Ovary (tissue), 3 donors: ENCODE measurements at regions not wholly inside any gene's neighbourhood (a gene's known extent, or its start where the extent isn't known, plus 50 kb on each side); places are given as distances from the start of the nearest gene placed in this dataset.

Source experiments
- EP300 ChIP-seq: sonication (generic); formaldehyde crosslinking; IDR thresholded peaks from one replicate; pipeline ENCODE4 v1.6.1; 2017; ENCODE audit warnings: antibody characterized with exemption
- POLR2A ChIP-seq: fragments of 450-650 bp; IDR thresholded peaks from one replicate; pipeline ENCODE4 v1.6.1; 2017; ENCODE audit warnings: antibody characterized with exemption, mild to moderate bottlenecking, moderate library complexity
- TF ChIP-seq, protein P1 (sequence below), 3 donors: fragments of 450-650 bp in 2 of 3; fragments of 200-600 bp in 1 of 3; IDR thresholded peaks; one replicate each; pipeline versions ENCODE4 v1.5.1 to v1.8.0; 2016 to 2022; ENCODE audit warnings: antibody characterized with exemption in 3 of 3, mild to moderate bottlenecking in 1 of 3
- donor health status: DM: no; HTN: no; CAD: no.

DNA sequence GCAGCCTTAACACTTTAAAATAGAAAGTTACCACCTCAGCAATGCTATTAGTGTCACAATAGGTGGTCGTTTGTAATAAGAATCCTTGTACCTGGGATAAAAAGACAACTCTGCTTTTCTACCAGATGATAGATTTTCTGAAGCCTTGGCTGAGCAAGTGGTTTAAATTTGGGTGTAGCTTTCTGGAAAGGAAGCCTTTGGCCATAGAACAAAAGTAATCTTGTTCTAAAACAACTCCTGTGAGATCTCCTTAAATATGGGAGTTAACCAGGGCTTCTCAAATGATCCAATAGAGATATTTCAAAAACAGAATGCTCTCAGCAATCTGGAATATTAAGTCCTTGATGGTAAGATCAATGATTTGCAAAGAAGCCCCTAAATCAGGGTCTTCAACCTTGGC, 261.6 kb downstream of the ZNF516 start:
- TF ChIP-seq, protein P1, sequence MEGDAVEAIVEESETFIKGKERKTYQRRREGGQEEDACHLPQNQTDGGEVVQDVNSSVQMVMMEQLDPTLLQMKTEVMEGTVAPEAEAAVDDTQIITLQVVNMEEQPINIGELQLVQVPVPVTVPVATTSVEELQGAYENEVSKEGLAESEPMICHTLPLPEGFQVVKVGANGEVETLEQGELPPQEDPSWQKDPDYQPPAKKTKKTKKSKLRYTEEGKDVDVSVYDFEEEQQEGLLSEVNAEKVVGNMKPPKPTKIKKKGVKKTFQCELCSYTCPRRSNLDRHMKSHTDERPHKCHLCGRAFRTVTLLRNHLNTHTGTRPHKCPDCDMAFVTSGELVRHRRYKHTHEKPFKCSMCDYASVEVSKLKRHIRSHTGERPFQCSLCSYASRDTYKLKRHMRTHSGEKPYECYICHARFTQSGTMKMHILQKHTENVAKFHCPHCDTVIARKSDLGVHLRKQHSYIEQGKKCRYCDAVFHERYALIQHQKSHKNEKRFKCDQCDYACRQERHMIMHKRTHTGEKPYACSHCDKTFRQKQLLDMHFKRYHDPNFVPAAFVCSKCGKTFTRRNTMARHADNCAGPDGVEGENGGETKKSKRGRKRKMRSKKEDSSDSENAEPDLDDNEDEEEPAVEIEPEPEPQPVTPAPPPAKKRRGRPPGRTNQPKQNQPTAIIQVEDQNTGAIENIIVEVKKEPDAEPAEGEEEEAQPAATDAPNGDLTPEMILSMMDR (IDR thresholded peaks at IDR 0.05): no peak
- TF ChIP-seq POLR2A (no peak), EP300 (no peak)
